ENCODE measurements at regions not wholly inside any gene's neighbourhood (a gene's known extent, or its start where the extent isn't known, plus 50 kb on each side); places are given as distances from the start of the nearest gene placed in this dataset.

GRCh38 chr16:87196661-87197060 lies 120.5 kb downstream of the C16orf95 start:
- no peak for TF ChIP-seq CTCF (IDR thresholded peaks at IDR 0.05; ENCODE audit: unreplicated experiment)
- Mint-ChIP-seq H3K36me3 (ENCODE audit: insufficient read depth) (no peaks in the 10 kb centered on the region), H3K4me1 (ENCODE audit: low read depth) (peaks cover 5% of the 10 kb centered on the region), H3K27me3 (peaks cover 33% of the 10 kb centered on the region), H3K4me3 (ENCODE audit: low read depth) (no peak overlapping the region), H3K27ac (no peak overlapping the region), H3K9me3 (ENCODE audit: low read depth) (no peaks in the 10 kb centered on the region)
- no peak for DNase-seq (ENCODE audit: low spot score, unreplicated experiment)

GRCh38 chr16:87198328-87198832 lies 118.8 kb downstream of the C16orf95 start:
- Mint-ChIP-seq H3K36me3 (ENCODE audit: insufficient read depth) (no peaks in the 10 kb centered on the region), H3K9me3 (ENCODE audit: low read depth) (no peaks in the 10 kb centered on the region), H3K27me3 (peaks cover 40% of the 10 kb centered on the region), H3K27ac (no peak overlapping the region), H3K4me1 (ENCODE audit: low read depth) (peaks cover 5% of the 10 kb centered on the region), H3K4me3 (ENCODE audit: low read depth) (no peak overlapping the region)
- DNase-seq (ENCODE audit: low spot score, unreplicated experiment) = no peak
- no peak for TF ChIP-seq CTCF (IDR thresholded peaks at IDR 0.05; ENCODE audit: unreplicated experiment)

GRCh38 chr16:87198881-87199280 lies 118.3 kb downstream of the C16orf95 start:
- no peak overlapping the region for H3K4me3 Mint-ChIP-seq (ENCODE audit: low read depth)
- no peaks in the 10 kb centered on the region for H3K9me3 Mint-ChIP-seq (ENCODE audit: low read depth)
- no peak for TF ChIP-seq CTCF (IDR thresholded peaks at IDR 0.05; ENCODE audit: unreplicated experiment)
- H3K27ac Mint-ChIP-seq = no peak overlapping the region
- H3K27me3 Mint-ChIP-seq = peaks cover 40% of the 10 kb centered on the region
- peaks cover 5% of the 10 kb centered on the region for H3K4me1 Mint-ChIP-seq (ENCODE audit: low read depth)
- H3K36me3 Mint-ChIP-seq (ENCODE audit: insufficient read depth) = no peaks in the 10 kb centered on the region
- no peak for DNase-seq (ENCODE audit: low spot score, unreplicated experiment)

- no peaks in the 10 kb centered on the region for H3K36me3 Mint-ChIP-seq (ENCODE audit: insufficient read depth)
- TF ChIP-seq CTCF (IDR thresholded peaks at IDR 0.05; ENCODE audit: unreplicated experiment) = no peak
- H3K27me3 Mint-ChIP-seq = peaks cover 44% of the 10 kb centered on the region
- H3K4me1 Mint-ChIP-seq (ENCODE audit: low read depth) = peaks cover 5% of the 10 kb centered on the region
- no peak overlapping the region for H3K27ac Mint-ChIP-seq
- H3K4me3 Mint-ChIP-seq (ENCODE audit: low read depth) = no peak overlapping the region
- no peaks in the 10 kb centered on the region for H3K9me3 Mint-ChIP-seq (ENCODE audit: low read depth)
- DNase-seq (ENCODE audit: low spot score, unreplicated experiment) = no peak
These were observed 117.8 kb downstream of the C16orf95 start for GRCh38 chr16:87199379-87199778.

GRCh38 chr16:87199901-87200300 lies 117.3 kb downstream of the C16orf95 start:
- no peak overlapping the region for H3K27ac Mint-ChIP-seq
- DNase-seq (ENCODE audit: low spot score, unreplicated experiment) = no peak
- H3K9me3 Mint-ChIP-seq (ENCODE audit: low read depth) = no peaks in the 10 kb centered on the region
- no peaks in the 10 kb centered on the region for H3K36me3 Mint-ChIP-seq (ENCODE audit: insufficient read depth)
- TF ChIP-seq CTCF (IDR thresholded peaks at IDR 0.05; ENCODE audit: unreplicated experiment) = no peak
- H3K4me3 Mint-ChIP-seq (ENCODE audit: low read depth) = no peak overlapping the region
- H3K4me1 Mint-ChIP-seq (ENCODE audit: low read depth) = peaks cover 5% of the 10 kb centered on the region
- peaks cover 44% of the 10 kb centered on the region for H3K27me3 Mint-ChIP-seq
